WI38 (cell line): ENCODE measurements at regions not wholly inside any gene's neighbourhood (a gene's known extent, or its start where the extent isn't known, plus 50 kb on each side); places are given as distances from the start of the nearest gene placed in this dataset.

Source experiments
- H3K4me3 ChIP-seq: 2 replicates; pipeline ENCODE4 v1.5.1; 2011; ENCODE audit warnings: low read depth, mild to moderate bottlenecking, control low read depth, low read length
- CTCF ChIP-seq: IDR thresholded peaks from 2 replicates; pipeline ENCODE4 v1.5.1; 2012; ENCODE audit warnings: low read depth, mild to moderate bottlenecking, control low read depth, low read length

- no peak for TF ChIP-seq CTCF
- H3K4me3 ChIP-seq, result no peak overlapping the region
Measured at GRCh38 chr3:137820366-137820765, 56.3 kb downstream of the SOX14 start.

GRCh38 chr3:137835096-137835495 is 71.0 kb downstream of the SOX14 start:
- TF ChIP-seq CTCF, result no peak

GRCh38 chr3:137845194-137845593 is 81.1 kb downstream of the SOX14 start:
- no peak for TF ChIP-seq CTCF
- H3K4me3 ChIP-seq, result no peak overlapping the region

More at GRCh38 chr3:137835096-137835495, 71.0 kb downstream of the SOX14 start:
- no peak overlapping the region for H3K4me3 ChIP-seq

- no peak for TF ChIP-seq CTCF
- H3K4me3 ChIP-seq, result no peak overlapping the region
Measured at GRCh38 chr3:137845666-137846065, 81.6 kb downstream of the SOX14 start.

GRCh38 chr3:137852391-137852830 is 88.3 kb downstream of the SOX14 start:
- H3K4me3 ChIP-seq, result no peak overlapping the region
- TF ChIP-seq CTCF, result no peak

GRCh38 chr3:137854533-137855261 is 90.6 kb downstream of the SOX14 start:
- no peak for TF ChIP-seq CTCF
- H3K4me3 ChIP-seq, result no peak overlapping the region

GRCh38 chr3:137866001-137866400 is 101.9 kb downstream of the SOX14 start:
- H3K4me3 ChIP-seq, result no peak overlapping the region
- no peak for TF ChIP-seq CTCF
